A673 (cell line): ENCODE measurements at regions not wholly inside any gene's neighbourhood (a gene's known extent, or its start where the extent isn't known, plus 50 kb on each side); places are given as distances from the start of the nearest gene placed in this dataset.
A peak's percentile ranks its signal among the peaks of the same experiment; 100 is the strongest.

Experiments used
- BruUV-seq: library from RNA; stranded (reverse); fragments of 400-500 nt; replicated peaks from 2 replicates; lab custom pipeline; 2021; lab: Mats Ljungman, UMichigan
- CTCF ChIA-PET: fragments of 300-600 bp; sonication (Branson Sonifier 250); formaldehyde crosslinking; loops from one replicate; lab custom pipeline; 2022; ENCODE audit warnings: antibody characterized with exemption; lab: Charles Lee
- POLR2A ChIA-PET: fragments of 300-600 bp; sonication (Branson Sonifier 250); formaldehyde crosslinking; loops from one replicate; lab custom pipeline; 2022; ENCODE audit warnings: antibody characterized with exemption; ENCODE audit not compliant: low non-redundant PET; lab: Charles Lee
- DNase-seq: peaks from one replicate; pipeline ENCODE4 v3.0.0-alpha.2; 2015; ENCODE audit warnings: low spot score
- H3K27ac ChIP-seq: fragments of 200-600 bp; sonication (generic); 2 replicates; pipeline ENCODE4 v1.5.1; 2016; ENCODE audit warnings: mixed run types, low read depth, mild to moderate bottlenecking, mixed read lengths, antibody characterized with exemption, low read length; ENCODE audit not compliant: poor library complexity, severe bottlenecking
- H3K27me3 ChIP-seq: fragments of 200-600 bp; sonication (generic); replicated peaks from 2 replicates; pipeline ENCODE4 v1.6.1; 2017; ENCODE audit warnings: mixed run types, low read depth, mild to moderate bottlenecking, mixed read lengths, antibody characterized with exemption, low read length; ENCODE audit not compliant: insufficient read depth, poor library complexity
- H3K36me3 ChIP-seq: fragments of 200-600 bp; sonication (generic); 2 replicates; pipeline ENCODE4 v1.6.1; 2016; ENCODE audit warnings: mixed run types, mild to moderate bottlenecking, mixed read lengths, antibody characterized with exemption, low read length; ENCODE audit not compliant: insufficient read depth, poor library complexity, severe bottlenecking
- H3K4me1 ChIP-seq: fragments of 200-600 bp; sonication (generic); 2 replicates; pipeline ENCODE4 v1.6.1; 2017; ENCODE audit warnings: mixed run types, mild to moderate bottlenecking, mixed read lengths, antibody characterized with exemption, low read length; ENCODE audit not compliant: insufficient read depth, poor library complexity, severe bottlenecking
- H3K4me3 ChIP-seq: fragments of 200-600 bp; sonication (generic); 2 replicates; pipeline ENCODE4 v1.5.1; 2016; ENCODE audit warnings: low read depth, mixed run types, mild to moderate bottlenecking, mixed read lengths, low read length; ENCODE audit not compliant: poor library complexity, severe bottlenecking
- H3K9me3 ChIP-seq: fragments of 200-600 bp; sonication (generic); 2 replicates; pipeline ENCODE4 v1.6.1; 2016; ENCODE audit warnings: mixed run types, low read depth, mild to moderate bottlenecking, mixed read lengths, antibody characterized with exemption, low read length; ENCODE audit not compliant: poor library complexity, severe bottlenecking
- CTCF ChIP-seq: fragments of 300-800, 200-600 bp; sonication (generic); conservative IDR thresholded peaks from 2 replicates; pipeline ENCODE4 v1.5.1; 2017; ENCODE audit warnings: low read depth, mild to moderate bottlenecking, antibody characterized with exemption, low read length, moderate library complexity, mixed read lengths
- EZH2 ChIP-seq: fragments of 200-600 bp; sonication (generic); IDR thresholded peaks from 2 replicates; pipeline ENCODE4 v1.6.1; 2017; ENCODE audit warnings: borderline replicate concordance, low read depth, mild to moderate bottlenecking, mixed read lengths, antibody characterized with exemption, low read length; ENCODE audit not compliant: poor library complexity, severe bottlenecking
- intact Hi-C: fragments of 100-400 bp; cut with micrococcal nuclease; formaldehyde crosslinking; loops from one replicate; pipeline ENCODE4 v1.10.0; 2022; ENCODE audit not compliant: unreplicated experiment

GRCh38 chr6:104617591-104617990 lies 242.1 kb downstream of the HACE1 start:
- no TSS peak for BruUV-seq
- CTCF ChIA-PET: no interaction called here
- no peaks in the 10 kb centered on the region for H3K9me3 ChIP-seq

GRCh38 chr6:104614394-104614793 lies 245.3 kb downstream of the HACE1 start:
- Histone ChIP-seq H3K27ac (no peak overlapping the region), H3K36me3 (no peaks in the 10 kb centered on the region), H3K9me3 (no peaks in the 10 kb centered on the region), H3K4me3 (no peak overlapping the region), H3K4me1 (peaks cover 11% of the 10 kb centered on the region), H3K27me3 (no peaks in the 10 kb centered on the region)
- BruUV-seq: no TSS peak
- ChIA-PET POLR2A (interaction anchor here (0.6 kb wide), 1 partner anchor 9 kb away, joined by 3 read pairs; no protein-coding TSS in a partner anchor), CTCF (no interaction called here)
- intact Hi-C loops: no loop called here
- TF ChIP-seq EZH2 (no peak), CTCF (no peak)
- DNase-seq: no peak

More at GRCh38 chr6:104617591-104617990, 242.1 kb downstream of the HACE1 start:
- DNase-seq: no peak
- intact Hi-C loops: no loop called here
- Histone ChIP-seq H3K36me3 (no peaks in the 10 kb centered on the region), H3K4me1 (peaks cover 11% of the 10 kb centered on the region), H3K27ac (no peak overlapping the region), H3K4me3 (no peak overlapping the region), H3K27me3 (no peaks in the 10 kb centered on the region)
- TF ChIP-seq CTCF (no peak), EZH2 (no peak)
- POLR2A ChIA-PET: no interaction called here

DNA sequence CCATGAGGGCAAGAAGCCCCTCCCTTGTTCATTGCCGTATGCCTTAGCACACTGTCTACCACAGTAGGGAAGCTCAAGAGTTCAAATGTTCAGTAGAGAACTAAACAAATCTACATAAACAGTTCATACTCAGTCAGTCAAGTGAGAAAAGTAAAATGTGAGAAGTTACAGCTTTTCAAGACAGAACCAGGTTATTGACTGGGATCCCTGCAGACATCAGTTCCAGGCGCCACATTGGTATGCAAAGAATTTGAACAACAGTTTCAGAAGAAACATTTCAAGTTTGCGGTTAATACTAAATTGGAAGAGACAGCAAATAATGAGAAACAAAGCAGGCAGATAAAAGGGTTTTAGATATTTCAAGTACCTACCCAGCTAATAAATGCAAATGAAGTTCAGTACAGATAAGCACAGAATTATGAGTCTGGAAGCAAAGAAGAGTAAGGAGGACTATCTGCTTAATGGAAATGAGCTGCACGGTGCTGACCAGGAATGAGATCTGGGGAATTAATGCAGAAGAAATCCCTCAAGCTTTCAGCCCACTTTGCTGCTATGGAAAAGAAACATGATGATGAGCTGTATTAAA lies 246.2 kb downstream of the HACE1 start:
- H3K36me3 ChIP-seq: no peaks in the 10 kb centered on the region
- peak; percentile 70 for DNase-seq
- BruUV-seq: no TSS peak
- TF ChIP-seq EZH2 (no peak), CTCF (no peak)
- ChIA-PET POLR2A (interaction anchor here (0.6 kb wide), 1 partner anchor 10 kb away, joined by 3 read pairs; no protein-coding TSS in a partner anchor), CTCF (no interaction called here)
- no peak overlapping the region for H3K27ac ChIP-seq
- intact Hi-C loops: no loop called here
- H3K9me3 ChIP-seq: no peaks in the 10 kb centered on the region
- peak overlapping the region; percentile 17 for H3K4me3 ChIP-seq
- H3K27me3 ChIP-seq: no peaks in the 10 kb centered on the region
- H3K4me1 ChIP-seq: peaks cover 11% of the 10 kb centered on the region
